ENCODE measurements at regions not wholly inside any gene's neighbourhood (a gene's known extent, or its start where the extent isn't known, plus 50 kb on each side); places are given as distances from the start of the nearest gene placed in this dataset.

DNA sequence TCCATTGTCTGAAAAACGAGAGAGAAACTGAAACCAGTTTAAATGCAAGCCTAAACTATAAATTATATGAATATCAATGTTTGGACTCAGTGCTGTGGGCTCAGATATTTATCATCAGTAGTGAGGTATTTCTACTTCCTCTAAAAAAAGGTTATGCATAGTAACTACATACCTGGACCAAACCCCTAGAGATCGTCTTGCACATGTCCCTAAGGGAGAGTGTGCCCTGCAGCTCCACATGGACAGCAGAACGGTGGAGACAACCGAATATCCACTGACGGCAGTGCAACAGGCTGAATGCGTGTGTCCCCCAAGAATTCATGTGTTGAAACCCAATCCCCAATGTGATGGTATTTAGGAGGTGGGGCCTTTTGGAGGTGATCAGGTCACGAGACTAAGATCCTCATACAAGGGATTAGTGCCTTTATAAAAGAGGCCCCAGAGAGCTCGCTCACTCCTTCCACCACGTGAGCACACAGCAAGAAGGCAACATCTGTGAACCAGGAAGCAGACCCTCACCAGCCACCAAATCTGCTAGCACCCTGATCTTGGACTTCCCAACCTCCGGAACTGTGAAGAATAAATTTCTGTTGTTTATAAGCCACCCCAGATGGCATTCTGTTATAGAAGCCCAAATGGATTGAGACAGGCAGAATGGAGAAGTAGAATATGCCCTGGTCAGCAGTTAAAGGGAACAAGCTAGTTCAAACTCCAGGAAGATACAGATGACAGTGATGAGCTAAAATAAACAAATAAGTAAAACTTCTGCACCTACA, 208.4 kb downstream of the ANAPC1 start:
- in situ Hi-C loops (cut with MboI; ENCODE audit: low sequenced_read_pairs in 4 of 4), result loop anchor here in 1 of 4 donors (25.0 kb wide), 1 partner anchor 563 kb away; the partner anchor contains the start of gene BCL2L11
- peak in 1 of 2 donors; percentile 35 for ATAC-seq
- H3K27ac ChIP-seq, result peak overlapping the region in 2 of 4 donors; percentile 16 to 20

DNA sequence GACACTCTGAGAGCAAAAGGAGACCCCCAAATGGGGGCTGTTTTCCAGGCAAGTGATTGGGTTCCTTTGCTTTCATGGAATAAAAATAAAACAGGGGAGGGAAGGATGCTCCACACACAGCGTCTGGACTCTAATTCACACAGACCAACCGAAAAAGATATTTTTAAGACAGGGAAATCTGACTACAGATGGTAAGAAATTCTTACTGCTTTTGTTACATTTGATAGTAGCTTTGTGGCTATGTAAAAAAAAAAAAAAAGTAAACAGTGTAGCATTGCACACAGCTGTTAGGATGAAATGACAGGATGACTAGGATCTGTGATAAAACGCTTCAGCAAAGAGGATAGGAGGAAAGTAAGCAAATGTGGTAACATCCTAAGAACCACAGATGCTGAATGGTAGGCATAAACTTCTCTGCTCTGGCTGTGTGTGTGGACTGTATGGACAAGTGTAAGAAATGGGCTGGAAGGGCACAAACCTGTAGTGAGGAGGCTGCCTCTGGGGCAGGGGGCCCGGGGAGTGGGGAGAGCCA, 207.6 kb downstream of the ANAPC1 start:
- no peak overlapping the region for H3K27ac ChIP-seq
- H3K27me3 ChIP-seq, result no peaks in the 10 kb centered on the region
- in situ Hi-C loops (cut with MboI; ENCODE audit: low sequenced_read_pairs in 4 of 4) (loop anchor here in 1 of 4 donors (25.0 kb wide), 1 partner anchor 564 kb away; the partner anchor contains the start of gene BCL2L11), intact Hi-C loops (cut with DNase I; ENCODE audit: low total_unique reads) (no loop called here)
- H3K4me1 ChIP-seq, result peaks cover 11 to 14% of the 10 kb centered on the region in 2 donors
- DNase-seq (no peak), ATAC-seq (no peak)
- TF ChIP-seq CTCF (IDR thresholded peaks at IDR 0.05 in 4 of 5, conservative IDR thresholded peaks at IDR 0.05 in 1 of 5), result no peak
- no peak for TF ChIP-seq POLR2A (IDR thresholded peaks at IDR 0.05)
- H3K4me3 ChIP-seq, result no peak overlapping the region
- no peaks in the 10 kb centered on the region for H3K9me3 ChIP-seq
- H3K36me3 ChIP-seq, result no peaks in the 10 kb centered on the region

More for the DNA sequence above, 208.4 kb downstream of the ANAPC1 start:
- peaks cover 11 to 18% of the 10 kb centered on the region in 2 donors for H3K4me1 ChIP-seq
- TF ChIP-seq POLR2A (IDR thresholded peaks at IDR 0.05) (no peak), CTCF (IDR thresholded peaks at IDR 0.05 in 4 of 5, conservative IDR thresholded peaks at IDR 0.05 in 1 of 5) (no peak)
- no peaks in the 10 kb centered on the region for H3K9me3 ChIP-seq
- no peak for DNase-seq
- H3K4me3 ChIP-seq, result peak overlapping the region in 1 of 4 donors; percentile 3
- no peaks in the 10 kb centered on the region for H3K36me3 ChIP-seq
- intact Hi-C loops (cut with DNase I; ENCODE audit: low total_unique reads), result no loop called here
- no peaks in the 10 kb centered on the region for H3K27me3 ChIP-seq

DNA sequence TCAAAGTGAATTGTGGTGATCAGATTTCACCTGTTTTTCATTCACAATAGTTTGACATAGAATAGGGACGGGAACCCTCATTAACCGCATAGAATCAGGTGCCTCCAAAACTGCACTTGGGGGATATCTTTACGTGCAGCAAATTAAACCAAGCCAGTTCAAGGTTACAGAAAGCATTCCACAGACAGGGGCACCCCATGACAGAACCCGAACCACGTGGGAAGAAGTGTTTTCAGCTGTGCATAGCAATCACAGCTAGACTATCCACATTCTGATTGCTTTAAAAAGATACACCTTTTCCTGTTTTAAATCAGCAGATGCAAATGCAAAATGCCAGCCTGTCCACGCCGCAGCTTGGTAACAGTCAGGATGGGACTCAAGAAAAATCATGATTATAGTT, 205.8 kb downstream of the ANAPC1 start:
- intact Hi-C loops (cut with DNase I; ENCODE audit: low total_unique reads) (no loop called here), in situ Hi-C loops (cut with MboI; ENCODE audit: low sequenced_read_pairs in 4 of 4) (loop anchor here in 1 of 4 donors (25.0 kb wide), 1 partner anchor 566 kb away; the partner anchor contains the start of gene BCL2L11)
- Histone ChIP-seq H3K36me3 (no peaks in the 10 kb centered on the region), H3K4me1 (peaks cover 11 to 14% of the 10 kb centered on the region in 2 donors), H3K27me3 (no peaks in the 10 kb centered on the region), H3K4me3 (no peak overlapping the region), H3K9me3 (no peaks in the 10 kb centered on the region), H3K27ac (no peak overlapping the region)
- DNase-seq (no peak), ATAC-seq (no peak)
- no peak for TF ChIP-seq CTCF (IDR thresholded peaks at IDR 0.05 in 4 of 5, conservative IDR thresholded peaks at IDR 0.05 in 1 of 5)
- TF ChIP-seq POLR2A (IDR thresholded peaks at IDR 0.05), result no peak

DNA sequence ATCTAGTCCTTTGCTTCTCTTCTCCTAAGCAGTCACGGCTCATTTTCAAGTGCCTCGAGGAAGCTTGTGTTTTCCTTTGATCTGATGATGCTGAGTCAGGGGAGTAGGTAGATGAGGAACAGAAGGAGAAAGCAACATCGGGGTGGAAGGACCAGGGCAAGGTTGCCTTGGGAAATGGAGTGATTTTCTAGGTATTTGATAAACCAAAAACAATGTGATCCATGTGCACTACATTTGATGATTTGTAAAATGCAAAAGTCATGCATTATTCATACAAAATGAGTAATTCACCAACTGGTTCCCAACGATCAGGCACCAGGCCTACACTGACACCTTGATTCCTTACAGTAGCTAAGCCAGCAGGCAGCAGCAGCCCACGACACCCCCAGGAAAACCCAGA, 205.3 kb downstream of the ANAPC1 start:
- TF ChIP-seq POLR2A (IDR thresholded peaks at IDR 0.05) (no peak), CTCF (IDR thresholded peaks at IDR 0.05 in 4 of 5, conservative IDR thresholded peaks at IDR 0.05 in 1 of 5) (no peak)
- ATAC-seq, result no peak
- no peak for DNase-seq
- in situ Hi-C loops (cut with MboI; ENCODE audit: low sequenced_read_pairs in 4 of 4) (loop anchor here in 1 of 4 donors (25.0 kb wide), 1 partner anchor 566 kb away; the partner anchor contains the start of gene BCL2L11), intact Hi-C loops (cut with DNase I; ENCODE audit: low total_unique reads) (no loop called here)
- Histone ChIP-seq H3K9me3 (no peaks in the 10 kb centered on the region), H3K4me1 (peaks cover 11% of the 10 kb centered on the region in 2 donors), H3K27me3 (no peaks in the 10 kb centered on the region), H3K36me3 (no peaks in the 10 kb centered on the region), H3K4me3 (no peak overlapping the region), H3K27ac (no peak overlapping the region)
